CD14-positive monocyte (primary cell): ENCODE measurements at regions not wholly inside any gene's neighbourhood (a gene's known extent, or its start where the extent isn't known, plus 50 kb on each side); places are given as distances from the start of the nearest gene placed in this dataset.

Experiments
- DNase-seq, 3 donors: peaks; one replicate each; pipeline ENCODE4 v3.0.0-alpha.2; 2011 to 2022
- H2AFZ ChIP-seq: 2 replicates; pipeline ENCODE4 v1.6.0; 2012; ENCODE audit warnings: mild to moderate bottlenecking, low read depth, low read length, inconsistent platforms; ENCODE audit not compliant: insufficient read depth, poor library complexity, severe bottlenecking
- H3K27ac ChIP-seq, 2 donors: 1 replicate in 1 of 2; 2 replicates in 1 of 2; pipeline ENCODE4 v1.5.1; 2012 to 2013; ENCODE audit warnings: low read length in 2 of 2, control low read depth in 1 of 2, inconsistent platforms in 1 of 2, low read depth in 1 of 2, mild to moderate bottlenecking in 1 of 2
- H3K27me3 ChIP-seq, 2 donors: one replicate each; pipeline versions ENCODE4 v1.6.0 to v1.6.1; 2011 to 2013; ENCODE audit warnings: low read length in 2 of 2; ENCODE audit not compliant: control insufficient read depth in 2 of 2, insufficient read depth in 2 of 2
- H3K36me3 ChIP-seq, 2 donors: replicated peaks in 1 of 2; 1 replicate in 1 of 2; 2 replicates in 1 of 2; pipeline versions ENCODE4 v1.5.1 to v1.6.1; 2012 to 2013; ENCODE audit warnings: low read length in 2 of 2, control low read depth in 1 of 2, inconsistent platforms in 1 of 2, mild to moderate bottlenecking in 1 of 2; ENCODE audit not compliant: insufficient read depth in 2 of 2, control insufficient read depth in 1 of 2
- H3K4me1 ChIP-seq, 2 donors: 1 replicate in 1 of 2; 2 replicates in 1 of 2; pipeline versions ENCODE4 v1.5.1 to v1.6.1; 2012 to 2013; ENCODE audit warnings: low read length in 2 of 2, control low read depth in 1 of 2, inconsistent platforms in 1 of 2, mild to moderate bottlenecking in 1 of 2, moderate library complexity in 1 of 2; ENCODE audit not compliant: insufficient read depth in 2 of 2, control insufficient read depth in 1 of 2
- H3K4me2 ChIP-seq: replicated peaks from 2 replicates; pipeline ENCODE3; 2012; ENCODE audit warnings: low read length, moderate library complexity, mild to moderate bottlenecking; ENCODE audit not compliant: poor library complexity, severe bottlenecking; ENCODE audit errors: extremely low read depth
- H3K4me3 ChIP-seq, 3 experiments: fragments of 200-600 bp in 1 of 3; sonication (generic) in 1 of 3; replicated peaks in 1 of 3; 1 replicate in 2 of 3; 2 replicates in 1 of 3; pipeline ENCODE4 v1.5.1; 2011 to 2013; ENCODE audit warnings: low read length in 3 of 3, mild to moderate bottlenecking in 3 of 3, control low read depth in 2 of 3, low read depth in 2 of 3, inconsistent platforms in 1 of 3, moderate library complexity in 1 of 3
- H3K79me2 ChIP-seq: 2 replicates; pipeline ENCODE4 v1.6.0; 2012; ENCODE audit warnings: mild to moderate bottlenecking, control low read depth, inconsistent platforms, low read length, moderate library complexity; ENCODE audit not compliant: insufficient read depth
- H3K9ac ChIP-seq: 2 replicates; pipeline ENCODE4 v1.6.0; 2017; ENCODE audit warnings: low read length, mild to moderate bottlenecking; ENCODE audit not compliant: insufficient read depth, poor library complexity, severe bottlenecking
- H3K9me3 ChIP-seq, 2 donors: replicated peaks in 1 of 2; 1 replicate in 1 of 2; 2 replicates in 1 of 2; pipeline versions ENCODE4 v1.5.1 to v1.6.1; 2012 to 2013; ENCODE audit warnings: low read length in 2 of 2, control low read depth in 1 of 2; ENCODE audit not compliant: control insufficient read depth in 1 of 2, insufficient read depth in 1 of 2
- H4K20me1 ChIP-seq: 2 replicates; pipeline ENCODE4 v1.6.0; 2012; ENCODE audit warnings: mild to moderate bottlenecking, low read length, control low read depth, moderate library complexity; ENCODE audit not compliant: insufficient read depth
- H3K27ac Mint-ChIP-seq, 7 donors: one replicate each; pipeline ENCODE4 v1.8.0; 2020; ENCODE audit warnings: mild to moderate bottlenecking in 7 of 7, mixed read lengths in 7 of 7, moderate library complexity in 6 of 7, inconsistent platforms in 2 of 7
- H3K27me3 Mint-ChIP-seq, 3 donors: one replicate each; pipeline ENCODE4 v1.8.0; 2021 to 2022; ENCODE audit warnings: low read depth in 3 of 3, mild to moderate bottlenecking in 3 of 3, mixed read lengths in 3 of 3, moderate library complexity in 3 of 3, inconsistent platforms in 1 of 3
- H3K36me3 Mint-ChIP-seq, 2 donors: one replicate each; pipeline ENCODE4 v1.8.0; 2020; ENCODE audit warnings: mixed read lengths in 2 of 2, inconsistent platforms in 1 of 2, mild to moderate bottlenecking in 1 of 2
- H3K4me1 Mint-ChIP-seq: one replicate; pipeline ENCODE4 v1.8.0; 2020; ENCODE audit warnings: mild to moderate bottlenecking, mixed read lengths
- H3K4me3 Mint-ChIP-seq, 2 donors: one replicate each; pipeline ENCODE4 v1.8.0; 2020; ENCODE audit warnings: mild to moderate bottlenecking in 2 of 2, mixed read lengths in 2 of 2, moderate library complexity in 1 of 2
- H3K9me3 Mint-ChIP-seq, 7 donors: one replicate each; pipeline ENCODE4 v1.8.0; 2020 to 2022; ENCODE audit warnings: mixed read lengths in 7 of 7, mild to moderate bottlenecking in 6 of 7, moderate library complexity in 6 of 7, inconsistent platforms in 2 of 7
- WGBS: methylation state at CpG from one replicate; pipeline ENCODE4 v1.1.5; 2013; ENCODE audit warnings: missing lambda C conversion rate; ENCODE audit not compliant: insufficient coverage; 5-methylcytosine and 5-hydroxymethylcytosine counted together
- intact Hi-C, 2 donors: fragments of 100-400 bp; cut with micrococcal nuclease; formaldehyde crosslinking; loops; one replicate each; pipeline versions ENCODE4 v1.15.0 to v1.15.1; 2023
- TF ChIP-seq, protein P1 (sequence below): fragments of 200-600 bp; IDR thresholded peaks from one replicate; pipeline ENCODE4 v1.8.0; 2022; ENCODE audit warnings: antibody characterized with exemption, mild to moderate bottlenecking

GRCh38 chr5:105632043-105632442 is 2038.7 kb downstream of the EFNA5 start:
- no peaks in the 10 kb centered on the region for H3K9me3 ChIP-seq
- no peaks in the 10 kb centered on the region for H3K27me3 ChIP-seq
- no peaks in the 10 kb centered on the region for H3K79me2 ChIP-seq
- H3K27ac Mint-ChIP-seq = no peak overlapping the region
- intact Hi-C loops = no loop called here
- TF ChIP-seq, protein P1, sequence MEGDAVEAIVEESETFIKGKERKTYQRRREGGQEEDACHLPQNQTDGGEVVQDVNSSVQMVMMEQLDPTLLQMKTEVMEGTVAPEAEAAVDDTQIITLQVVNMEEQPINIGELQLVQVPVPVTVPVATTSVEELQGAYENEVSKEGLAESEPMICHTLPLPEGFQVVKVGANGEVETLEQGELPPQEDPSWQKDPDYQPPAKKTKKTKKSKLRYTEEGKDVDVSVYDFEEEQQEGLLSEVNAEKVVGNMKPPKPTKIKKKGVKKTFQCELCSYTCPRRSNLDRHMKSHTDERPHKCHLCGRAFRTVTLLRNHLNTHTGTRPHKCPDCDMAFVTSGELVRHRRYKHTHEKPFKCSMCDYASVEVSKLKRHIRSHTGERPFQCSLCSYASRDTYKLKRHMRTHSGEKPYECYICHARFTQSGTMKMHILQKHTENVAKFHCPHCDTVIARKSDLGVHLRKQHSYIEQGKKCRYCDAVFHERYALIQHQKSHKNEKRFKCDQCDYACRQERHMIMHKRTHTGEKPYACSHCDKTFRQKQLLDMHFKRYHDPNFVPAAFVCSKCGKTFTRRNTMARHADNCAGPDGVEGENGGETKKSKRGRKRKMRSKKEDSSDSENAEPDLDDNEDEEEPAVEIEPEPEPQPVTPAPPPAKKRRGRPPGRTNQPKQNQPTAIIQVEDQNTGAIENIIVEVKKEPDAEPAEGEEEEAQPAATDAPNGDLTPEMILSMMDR = no peak
- H3K4me3 Mint-ChIP-seq = no peak overlapping the region
- no peak overlapping the region for H3K4me3 ChIP-seq
- H3K4me2 ChIP-seq = no peak overlapping the region
- no peaks in the 10 kb centered on the region for H3K27me3 Mint-ChIP-seq
- H3K4me1 Mint-ChIP-seq = no peaks in the 10 kb centered on the region
- no peaks in the 10 kb centered on the region for H3K36me3 Mint-ChIP-seq
- peaks cover 0 to 4% (median 3%) of the 10 kb centered on the region in 7 donors for H3K9me3 Mint-ChIP-seq
- no peak overlapping the region for H3K27ac ChIP-seq
- no peaks in the 10 kb centered on the region for H4K20me1 ChIP-seq
- no peak overlapping the region for H3K9ac ChIP-seq
- no peaks in the 10 kb centered on the region for H3K4me1 ChIP-seq
- no peaks in the 10 kb centered on the region for H3K36me3 ChIP-seq
- no peak for DNase-seq
- H2AFZ ChIP-seq = no peak overlapping the region
- no CpG with 5 or more reads among the region's 2 CpGs for WGBS

DNA sequence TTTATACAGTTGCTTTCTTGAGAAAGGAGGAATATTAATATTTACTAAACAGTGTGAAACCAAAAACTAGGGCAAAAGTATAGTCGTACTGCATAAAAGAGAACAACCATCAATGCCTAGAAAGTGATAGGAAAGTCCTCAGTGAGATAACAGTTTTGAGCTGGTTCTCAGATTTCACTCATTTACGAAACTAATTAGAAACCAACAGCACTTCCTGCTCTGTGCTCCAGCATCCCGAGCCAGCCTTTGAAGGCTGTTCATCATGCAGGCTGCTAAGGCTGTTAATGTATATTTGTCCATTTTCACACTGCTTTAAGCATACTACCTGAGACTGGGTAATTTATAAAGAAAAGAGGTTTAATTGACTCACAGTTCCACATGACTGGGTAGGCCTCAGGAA is 2039.9 kb downstream of the EFNA5 start:
- Mint-ChIP-seq H3K27ac (no peak overlapping the region), H3K27me3 (no peaks in the 10 kb centered on the region), H3K9me3 (peaks cover 0 to 4% (median 1%) of the 10 kb centered on the region in 7 donors), H3K36me3 (no peaks in the 10 kb centered on the region), H3K4me3 (no peak overlapping the region), H3K4me1 (no peaks in the 10 kb centered on the region)
- Histone ChIP-seq H3K4me2 (no peak overlapping the region), H2AFZ (no peak overlapping the region), H4K20me1 (no peaks in the 10 kb centered on the region), H3K27ac (no peak overlapping the region), H3K4me1 (no peaks in the 10 kb centered on the region), H3K4me3 (no peak overlapping the region), H3K9ac (no peak overlapping the region), H3K79me2 (no peaks in the 10 kb centered on the region), H3K36me3 (no peaks in the 10 kb centered on the region), H3K27me3 (no peaks in the 10 kb centered on the region), H3K9me3 (peaks cover 0 to 2% of the 10 kb centered on the region in 2 donors)
- TF ChIP-seq, protein P1 = no peak
- intact Hi-C loops = no loop called here
- no CpG with 5 or more reads among the region's 3 CpGs for WGBS
- no peak for DNase-seq
